ENCODE measurements at regions not wholly inside any gene's neighbourhood (a gene's known extent, or its start where the extent isn't known, plus 50 kb on each side); places are given as distances from the start of the nearest gene placed in this dataset.
A peak's percentile ranks its signal among the peaks of the same experiment; 100 is the strongest.

DNA sequence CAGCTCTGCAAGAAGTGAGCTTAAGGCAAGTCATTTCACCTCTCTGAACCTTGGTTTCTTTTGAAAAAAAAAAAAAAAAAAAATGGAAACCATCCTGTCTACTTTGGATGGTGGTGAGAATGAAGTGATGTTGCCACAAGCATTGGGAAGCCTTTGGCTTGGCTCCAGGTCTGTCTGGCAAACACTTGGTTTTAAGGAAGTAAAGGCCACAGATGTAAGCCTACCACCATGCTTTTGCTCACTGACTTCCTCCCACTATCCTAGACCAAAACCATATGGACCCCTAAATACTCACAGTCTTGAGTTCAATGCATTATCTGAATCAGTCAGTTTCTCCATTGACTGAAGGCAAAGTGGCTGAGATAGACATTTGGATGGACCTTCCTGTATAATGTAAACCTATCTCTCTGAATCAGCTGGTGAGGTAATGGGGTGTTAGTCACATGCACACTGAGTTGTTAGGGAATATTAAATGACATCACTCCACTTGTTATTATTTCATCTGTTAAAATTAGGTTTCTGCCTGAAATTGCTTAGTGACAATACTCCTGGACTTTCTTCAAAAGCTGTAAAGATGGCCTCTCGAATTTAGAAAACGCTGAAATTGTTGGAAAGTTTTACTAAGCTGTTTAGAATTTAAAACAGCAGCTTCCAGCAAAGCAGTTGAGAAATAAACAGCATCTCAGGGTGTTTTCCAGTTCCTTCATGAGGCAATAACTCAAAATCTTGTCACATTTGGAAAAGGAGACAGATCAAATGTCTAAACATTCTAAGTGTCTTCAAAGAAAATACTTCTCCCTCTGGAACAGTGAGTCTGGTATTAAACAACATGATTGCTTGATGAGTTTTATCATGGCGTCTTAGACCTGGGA is 833.5 kb downstream of the DHX35 start (continued):
- TF ChIP-seq, protein P1, sequence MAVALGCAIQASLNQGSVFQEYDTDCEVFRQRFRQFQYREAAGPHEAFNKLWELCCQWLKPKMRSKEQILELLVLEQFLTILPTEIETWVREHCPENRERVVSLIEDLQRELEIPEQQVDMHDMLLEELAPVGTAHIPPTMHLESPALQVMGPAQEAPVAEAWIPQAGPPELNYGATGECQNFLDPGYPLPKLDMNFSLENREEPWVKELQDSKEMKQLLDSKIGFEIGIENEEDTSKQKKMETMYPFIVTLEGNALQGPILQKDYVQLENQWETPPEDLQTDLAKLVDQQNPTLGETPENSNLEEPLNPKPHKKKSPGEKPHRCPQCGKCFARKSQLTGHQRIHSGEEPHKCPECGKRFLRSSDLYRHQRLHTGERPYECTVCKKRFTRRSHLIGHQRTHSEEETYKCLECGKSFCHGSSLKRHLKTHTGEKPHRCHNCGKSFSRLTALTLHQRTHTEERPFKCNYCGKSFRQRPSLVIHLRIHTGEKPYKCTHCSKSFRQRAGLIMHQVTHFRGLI (tag by site-specific recombination; IDR thresholded peaks at IDR 0.05): no peak
- TF ChIP-seq ZNF423 (tag by site-specific recombination; IDR thresholded peaks at IDR 0.05) (no peak), ZNF175 (tag by site-specific recombination; IDR thresholded peaks at IDR 0.05) (no peak), ZNF239 (tag by site-specific recombination; IDR thresholded peaks at IDR 0.05) (no peak), GLI4 (tag by site-specific recombination; IDR thresholded peaks at IDR 0.05) (no peak), ZNF121 (tag by site-specific recombination; IDR thresholded peaks at IDR 0.05) (no peak), YY1 (tag by site-specific recombination; IDR thresholded peaks at IDR 0.05) (no peak), ZFP3 (tag by site-specific recombination; IDR thresholded peaks at IDR 0.05; ENCODE audit: low read depth) (no peak), ZSCAN23 (tag by site-specific recombination; IDR thresholded peaks at IDR 0.05) (no peak), GLIS2 (tag by site-specific recombination; IDR thresholded peaks at IDR 0.05) (no peak), ZNF174 (tag by site-specific recombination; IDR thresholded peaks at IDR 0.05) (no peak), ZNF302 (tag by site-specific recombination; IDR thresholded peaks at IDR 0.05; ENCODE audit: low read depth) (no peak), SP7 (tag by site-specific recombination; IDR thresholded peaks at IDR 0.05) (0 out of 2 replicates have a peak, but pooled peaks have one; percentile 25), ZNF221 (tag by site-specific recombination; IDR thresholded peaks at IDR 0.05; ENCODE audit: borderline replicate concordance) (no peak), ZNF184 (tag by site-specific recombination; IDR thresholded peaks at IDR 0.05) (0 out of 2 replicates have a peak, but pooled peaks have one; percentile 36), ZBTB21 (tag by site-specific recombination; IDR thresholded peaks at IDR 0.05) (peak; percentile 84), ZNF76 (tag by site-specific recombination; IDR thresholded peaks at IDR 0.05; ENCODE audit: borderline replicate concordance, low read depth) (no peak), ZNF202 (tag by site-specific recombination; IDR thresholded peaks at IDR 0.05; ENCODE audit: borderline replicate concordance) (no peak), HOXA7 (CRISPR knock-in tag; IDR thresholded peaks at IDR 0.05; ENCODE audit: borderline replicate concordance) (no peak)
- TF ChIP-seq, protein P2, sequence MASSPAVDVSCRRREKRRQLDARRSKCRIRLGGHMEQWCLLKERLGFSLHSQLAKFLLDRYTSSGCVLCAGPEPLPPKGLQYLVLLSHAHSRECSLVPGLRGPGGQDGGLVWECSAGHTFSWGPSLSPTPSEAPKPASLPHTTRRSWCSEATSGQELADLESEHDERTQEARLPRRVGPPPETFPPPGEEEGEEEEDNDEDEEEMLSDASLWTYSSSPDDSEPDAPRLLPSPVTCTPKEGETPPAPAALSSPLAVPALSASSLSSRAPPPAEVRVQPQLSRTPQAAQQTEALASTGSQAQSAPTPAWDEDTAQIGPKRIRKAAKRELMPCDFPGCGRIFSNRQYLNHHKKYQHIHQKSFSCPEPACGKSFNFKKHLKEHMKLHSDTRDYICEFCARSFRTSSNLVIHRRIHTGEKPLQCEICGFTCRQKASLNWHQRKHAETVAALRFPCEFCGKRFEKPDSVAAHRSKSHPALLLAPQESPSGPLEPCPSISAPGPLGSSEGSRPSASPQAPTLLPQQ (tag by site-specific recombination; IDR thresholded peaks at IDR 0.05): no peak
- TF ChIP-seq, protein P3, sequence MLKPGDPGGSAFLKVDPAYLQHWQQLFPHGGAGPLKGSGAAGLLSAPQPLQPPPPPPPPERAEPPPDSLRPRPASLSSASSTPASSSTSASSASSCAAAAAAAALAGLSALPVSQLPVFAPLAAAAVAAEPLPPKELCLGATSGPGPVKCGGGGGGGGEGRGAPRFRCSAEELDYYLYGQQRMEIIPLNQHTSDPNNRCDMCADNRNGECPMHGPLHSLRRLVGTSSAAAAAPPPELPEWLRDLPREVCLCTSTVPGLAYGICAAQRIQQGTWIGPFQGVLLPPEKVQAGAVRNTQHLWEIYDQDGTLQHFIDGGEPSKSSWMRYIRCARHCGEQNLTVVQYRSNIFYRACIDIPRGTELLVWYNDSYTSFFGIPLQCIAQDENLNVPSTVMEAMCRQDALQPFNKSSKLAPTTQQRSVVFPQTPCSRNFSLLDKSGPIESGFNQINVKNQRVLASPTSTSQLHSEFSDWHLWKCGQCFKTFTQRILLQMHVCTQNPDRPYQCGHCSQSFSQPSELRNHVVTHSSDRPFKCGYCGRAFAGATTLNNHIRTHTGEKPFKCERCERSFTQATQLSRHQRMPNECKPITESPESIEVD (tag by site-specific recombination; IDR thresholded peaks at IDR 0.05): no peak
- TF ChIP-seq, protein P4, sequence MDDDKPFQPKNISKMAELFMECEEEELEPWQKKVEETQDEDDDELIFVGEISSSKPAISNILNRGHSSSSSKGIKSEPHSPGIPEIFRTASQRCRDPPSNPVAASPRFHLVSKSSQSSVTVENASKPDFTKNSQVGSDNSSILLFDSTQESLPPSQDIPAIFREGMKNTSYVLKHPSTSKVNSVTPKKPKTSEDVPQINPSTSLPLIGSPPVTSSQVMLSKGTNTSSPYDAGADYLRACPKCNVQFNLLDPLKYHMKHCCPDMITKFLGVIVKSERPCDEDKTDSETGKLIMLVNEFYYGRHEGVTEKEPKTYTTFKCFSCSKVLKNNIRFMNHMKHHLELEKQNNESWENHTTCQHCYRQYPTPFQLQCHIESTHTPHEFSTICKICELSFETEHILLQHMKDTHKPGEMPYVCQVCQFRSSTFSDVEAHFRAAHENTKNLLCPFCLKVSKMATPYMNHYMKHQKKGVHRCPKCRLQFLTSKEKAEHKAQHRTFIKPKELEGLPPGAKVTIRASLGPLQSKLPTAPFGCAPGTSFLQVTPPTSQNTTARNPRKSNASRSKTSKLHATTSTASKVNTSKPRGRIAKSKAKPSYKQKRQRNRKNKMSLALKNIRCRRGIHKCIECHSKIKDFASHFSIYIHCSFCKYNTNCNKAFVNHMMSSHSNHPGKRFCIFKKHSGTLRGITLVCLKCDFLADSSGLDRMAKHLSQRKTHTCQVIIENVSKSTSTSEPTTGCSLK (tag by site-specific recombination; IDR thresholded peaks at IDR 0.05): no peak
- TF ChIP-seq, protein P5, sequence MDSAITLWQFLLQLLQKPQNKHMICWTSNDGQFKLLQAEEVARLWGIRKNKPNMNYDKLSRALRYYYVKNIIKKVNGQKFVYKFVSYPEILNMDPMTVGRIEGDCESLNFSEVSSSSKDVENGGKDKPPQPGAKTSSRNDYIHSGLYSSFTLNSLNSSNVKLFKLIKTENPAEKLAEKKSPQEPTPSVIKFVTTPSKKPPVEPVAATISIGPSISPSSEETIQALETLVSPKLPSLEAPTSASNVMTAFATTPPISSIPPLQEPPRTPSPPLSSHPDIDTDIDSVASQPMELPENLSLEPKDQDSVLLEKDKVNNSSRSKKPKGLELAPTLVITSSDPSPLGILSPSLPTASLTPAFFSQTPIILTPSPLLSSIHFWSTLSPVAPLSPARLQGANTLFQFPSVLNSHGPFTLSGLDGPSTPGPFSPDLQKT (IDR thresholded peaks at IDR 0.05; ENCODE audit: borderline replicate concordance, low read depth, low read length): no peak
- TF ChIP-seq, protein P6, sequence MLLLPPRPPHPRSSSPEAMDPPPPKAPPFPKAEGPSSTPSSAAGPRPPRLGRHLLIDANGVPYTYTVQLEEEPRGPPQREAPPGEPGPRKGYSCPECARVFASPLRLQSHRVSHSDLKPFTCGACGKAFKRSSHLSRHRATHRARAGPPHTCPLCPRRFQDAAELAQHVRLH (tag by site-specific recombination; IDR thresholded peaks at IDR 0.05): no peak
- TF ChIP-seq, protein P7, sequence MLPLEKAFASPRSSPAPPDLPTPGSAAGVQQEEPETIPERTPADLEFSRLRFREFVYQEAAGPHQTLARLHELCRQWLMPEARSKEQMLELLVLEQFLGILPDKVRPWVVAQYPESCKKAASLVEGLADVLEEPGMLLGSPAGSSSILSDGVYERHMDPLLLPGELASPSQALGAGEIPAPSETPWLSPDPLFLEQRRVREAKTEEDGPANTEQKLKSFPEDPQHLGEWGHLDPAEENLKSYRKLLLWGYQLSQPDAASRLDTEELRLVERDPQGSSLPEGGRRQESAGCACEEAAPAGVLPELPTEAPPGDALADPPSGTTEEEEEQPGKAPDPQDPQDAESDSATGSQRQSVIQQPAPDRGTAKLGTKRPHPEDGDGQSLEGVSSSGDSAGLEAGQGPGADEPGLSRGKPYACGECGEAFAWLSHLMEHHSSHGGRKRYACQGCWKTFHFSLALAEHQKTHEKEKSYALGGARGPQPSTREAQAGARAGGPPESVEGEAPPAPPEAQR (tag by site-specific recombination; IDR thresholded peaks at IDR 0.05): no peak
- TF ChIP-seq, protein P8, sequence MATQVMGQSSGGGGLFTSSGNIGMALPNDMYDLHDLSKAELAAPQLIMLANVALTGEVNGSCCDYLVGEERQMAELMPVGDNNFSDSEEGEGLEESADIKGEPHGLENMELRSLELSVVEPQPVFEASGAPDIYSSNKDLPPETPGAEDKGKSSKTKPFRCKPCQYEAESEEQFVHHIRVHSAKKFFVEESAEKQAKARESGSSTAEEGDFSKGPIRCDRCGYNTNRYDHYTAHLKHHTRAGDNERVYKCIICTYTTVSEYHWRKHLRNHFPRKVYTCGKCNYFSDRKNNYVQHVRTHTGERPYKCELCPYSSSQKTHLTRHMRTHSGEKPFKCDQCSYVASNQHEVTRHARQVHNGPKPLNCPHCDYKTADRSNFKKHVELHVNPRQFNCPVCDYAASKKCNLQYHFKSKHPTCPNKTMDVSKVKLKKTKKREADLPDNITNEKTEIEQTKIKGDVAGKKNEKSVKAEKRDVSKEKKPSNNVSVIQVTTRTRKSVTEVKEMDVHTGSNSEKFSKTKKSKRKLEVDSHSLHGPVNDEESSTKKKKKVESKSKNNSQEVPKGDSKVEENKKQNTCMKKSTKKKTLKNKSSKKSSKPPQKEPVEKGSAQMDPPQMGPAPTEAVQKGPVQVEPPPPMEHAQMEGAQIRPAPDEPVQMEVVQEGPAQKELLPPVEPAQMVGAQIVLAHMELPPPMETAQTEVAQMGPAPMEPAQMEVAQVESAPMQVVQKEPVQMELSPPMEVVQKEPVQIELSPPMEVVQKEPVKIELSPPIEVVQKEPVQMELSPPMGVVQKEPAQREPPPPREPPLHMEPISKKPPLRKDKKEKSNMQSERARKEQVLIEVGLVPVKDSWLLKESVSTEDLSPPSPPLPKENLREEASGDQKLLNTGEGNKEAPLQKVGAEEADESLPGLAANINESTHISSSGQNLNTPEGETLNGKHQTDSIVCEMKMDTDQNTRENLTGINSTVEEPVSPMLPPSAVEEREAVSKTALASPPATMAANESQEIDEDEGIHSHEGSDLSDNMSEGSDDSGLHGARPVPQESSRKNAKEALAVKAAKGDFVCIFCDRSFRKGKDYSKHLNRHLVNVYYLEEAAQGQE (tag by site-specific recombination; IDR thresholded peaks at IDR 0.05): no peak

Measured in HEK293 (cell line).